ENCODE measurements at regions not wholly inside any gene's neighbourhood (a gene's known extent, or its start where the extent isn't known, plus 50 kb on each side); places are given as distances from the start of the nearest gene placed in this dataset.

DNA sequence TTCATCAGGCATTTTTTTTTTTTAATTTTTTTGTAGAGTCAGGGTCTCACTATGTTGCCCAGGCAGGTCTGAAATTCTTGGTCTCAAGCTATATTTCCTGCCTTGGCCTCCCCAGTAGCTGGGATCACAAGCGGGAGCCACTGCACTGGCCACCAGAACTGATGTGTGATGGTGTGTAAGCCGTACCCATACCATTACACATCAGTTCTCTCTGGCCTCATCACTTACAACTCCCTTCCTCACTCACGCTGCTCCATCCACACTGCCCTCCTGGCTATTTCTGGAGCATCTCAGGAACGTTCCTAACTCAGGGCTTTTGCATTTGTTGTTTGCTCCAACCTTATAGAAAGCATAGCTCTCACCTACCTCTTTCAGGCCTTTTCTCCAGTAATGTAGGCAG lies 834.5 kb upstream of the ID2 start:
- H3K9me3 ChIP-seq (ENCODE audit: control insufficient read depth, low read length) = no peaks in the 10 kb centered on the region
- H3K4me3 Mint-ChIP-seq = no peak overlapping the region
- H3K36me3 ChIP-seq (ENCODE audit: control insufficient read depth, insufficient read depth, low read length) = no peaks in the 10 kb centered on the region
- H3K4me1 ChIP-seq (ENCODE audit: control insufficient read depth, insufficient read depth, low read length) = peaks cover 4% of the 10 kb centered on the region
- DNase-seq = peak; percentile 27
- 91 to 94% methylated on average over 2 to 4 of the region's 4 CpGs for whole genome bisulfite sequencing, 2 experiments (ENCODE audit: insufficient coverage in 1 of 2, insufficient read length in 1 of 2)
- H3K4me3 ChIP-seq (ENCODE audit: low read length) = no peak overlapping the region
- H3K36me3 Mint-ChIP-seq (ENCODE audit: low read depth) = no peaks in the 10 kb centered on the region
- peaks cover 16% of the 10 kb centered on the region for H3K4me1 Mint-ChIP-seq
- H3K27me3 ChIP-seq (ENCODE audit: control insufficient read depth, insufficient read depth, low read length, poor library complexity, severe bottlenecking) = no peaks in the 10 kb centered on the region
- no peak overlapping the region for H3K9ac ChIP-seq (ENCODE audit: extremely low read depth, low read length, poor library complexity, severe bottlenecking)
- H3K9me3 Mint-ChIP-seq = peaks cover 2% of the 10 kb centered on the region
- H3K27me3 Mint-ChIP-seq (ENCODE audit: insufficient read depth) = peaks cover 7% of the 10 kb centered on the region
- H3K27ac Mint-ChIP-seq = no peak overlapping the region
- H3K27ac ChIP-seq (ENCODE audit: low read depth, low read length) = no peak overlapping the region
- TF ChIP-seq, protein P1, sequence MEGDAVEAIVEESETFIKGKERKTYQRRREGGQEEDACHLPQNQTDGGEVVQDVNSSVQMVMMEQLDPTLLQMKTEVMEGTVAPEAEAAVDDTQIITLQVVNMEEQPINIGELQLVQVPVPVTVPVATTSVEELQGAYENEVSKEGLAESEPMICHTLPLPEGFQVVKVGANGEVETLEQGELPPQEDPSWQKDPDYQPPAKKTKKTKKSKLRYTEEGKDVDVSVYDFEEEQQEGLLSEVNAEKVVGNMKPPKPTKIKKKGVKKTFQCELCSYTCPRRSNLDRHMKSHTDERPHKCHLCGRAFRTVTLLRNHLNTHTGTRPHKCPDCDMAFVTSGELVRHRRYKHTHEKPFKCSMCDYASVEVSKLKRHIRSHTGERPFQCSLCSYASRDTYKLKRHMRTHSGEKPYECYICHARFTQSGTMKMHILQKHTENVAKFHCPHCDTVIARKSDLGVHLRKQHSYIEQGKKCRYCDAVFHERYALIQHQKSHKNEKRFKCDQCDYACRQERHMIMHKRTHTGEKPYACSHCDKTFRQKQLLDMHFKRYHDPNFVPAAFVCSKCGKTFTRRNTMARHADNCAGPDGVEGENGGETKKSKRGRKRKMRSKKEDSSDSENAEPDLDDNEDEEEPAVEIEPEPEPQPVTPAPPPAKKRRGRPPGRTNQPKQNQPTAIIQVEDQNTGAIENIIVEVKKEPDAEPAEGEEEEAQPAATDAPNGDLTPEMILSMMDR (conservative IDR thresholded peaks at IDR 0.05) = no peak

DNA sequence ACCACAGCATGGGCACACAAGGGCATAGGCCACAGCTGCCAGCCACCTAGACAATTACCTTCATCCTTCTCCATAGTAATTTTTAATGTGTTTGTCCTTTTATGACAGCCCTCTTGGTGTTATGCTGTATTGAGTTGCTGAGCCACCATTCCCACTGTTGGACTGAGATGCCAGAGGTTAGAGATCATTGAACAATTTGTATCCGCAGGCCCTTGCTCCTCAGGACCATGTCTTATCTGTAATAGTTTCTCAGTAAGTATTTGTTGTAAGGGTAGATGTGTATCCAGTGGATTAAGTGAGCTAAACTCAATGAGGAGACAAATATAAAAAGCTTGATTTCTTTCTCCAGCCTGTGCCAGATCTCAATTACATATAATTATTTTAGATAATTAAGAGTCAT lies 832.8 kb upstream of the ID2 start:
- Mint-ChIP-seq H3K27ac (no peak overlapping the region), H3K4me1 (peaks cover 16% of the 10 kb centered on the region), H3K4me3 (no peak overlapping the region), H3K9me3 (no peaks in the 10 kb centered on the region), H3K27me3 (ENCODE audit: insufficient read depth) (peaks cover 7% of the 10 kb centered on the region), H3K36me3 (ENCODE audit: low read depth) (no peaks in the 10 kb centered on the region)
- Histone ChIP-seq H3K4me1 (ENCODE audit: control insufficient read depth, insufficient read depth, low read length) (peaks cover 4% of the 10 kb centered on the region), H3K27ac (ENCODE audit: low read depth, low read length) (no peak overlapping the region), H3K27me3 (ENCODE audit: control insufficient read depth, insufficient read depth, low read length, poor library complexity, severe bottlenecking) (no peaks in the 10 kb centered on the region), H3K9me3 (ENCODE audit: control insufficient read depth, low read length) (no peaks in the 10 kb centered on the region), H3K9ac (ENCODE audit: extremely low read depth, low read length, poor library complexity, severe bottlenecking) (no peak overlapping the region), H3K36me3 (ENCODE audit: control insufficient read depth, insufficient read depth, low read length) (no peaks in the 10 kb centered on the region), H3K4me3 (ENCODE audit: low read length) (no peak overlapping the region)
- TF ChIP-seq, protein P1 (conservative IDR thresholded peaks at IDR 0.05) = no peak
- WGBS, 2 experiments (ENCODE audit: insufficient coverage in 1 of 2, insufficient read length in 1 of 2) = 96 to 100% methylated on average over 1 of the region's 1 CpG
- DNase-seq = no peak

DNA sequence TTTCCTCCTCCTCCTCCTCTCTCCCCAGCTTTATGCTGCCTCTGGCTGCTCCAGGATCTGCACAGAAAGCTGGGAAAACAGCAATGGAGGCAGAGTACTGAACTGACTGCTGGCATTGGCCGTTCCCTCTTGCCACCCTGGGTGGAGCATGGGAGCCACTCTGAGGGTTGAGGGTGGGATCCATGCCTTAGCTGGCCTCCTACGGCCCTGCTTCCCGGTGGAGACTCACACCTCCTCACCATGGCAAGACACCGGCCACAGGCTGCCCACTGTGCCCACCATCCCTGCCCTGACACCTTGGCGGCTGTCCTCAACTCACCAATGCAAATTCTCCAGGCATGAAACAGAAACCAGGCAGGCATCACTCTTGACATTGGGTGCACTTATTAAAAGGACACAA lies 832.3 kb upstream of the ID2 start:
- TF ChIP-seq, protein P1 (conservative IDR thresholded peaks at IDR 0.05) = no peak
- Histone ChIP-seq H3K27me3 (ENCODE audit: control insufficient read depth, insufficient read depth, low read length, poor library complexity, severe bottlenecking) (no peaks in the 10 kb centered on the region), H3K4me3 (ENCODE audit: low read length) (no peak overlapping the region), H3K9ac (ENCODE audit: extremely low read depth, low read length, poor library complexity, severe bottlenecking) (no peak overlapping the region), H3K9me3 (ENCODE audit: control insufficient read depth, low read length) (no peaks in the 10 kb centered on the region), H3K27ac (ENCODE audit: low read depth, low read length) (no peak overlapping the region), H3K4me1 (ENCODE audit: control insufficient read depth, insufficient read depth, low read length) (peaks cover 4% of the 10 kb centered on the region), H3K36me3 (ENCODE audit: control insufficient read depth, insufficient read depth, low read length) (no peaks in the 10 kb centered on the region)
- H3K9me3 Mint-ChIP-seq = no peaks in the 10 kb centered on the region
- H3K4me1 Mint-ChIP-seq = peaks cover 16% of the 10 kb centered on the region
- H3K4me3 Mint-ChIP-seq = no peak overlapping the region
- H3K27me3 Mint-ChIP-seq (ENCODE audit: insufficient read depth) = peaks cover 7% of the 10 kb centered on the region
- WGBS, 2 experiments (ENCODE audit: insufficient coverage in 1 of 2, insufficient read length in 1 of 2) = 70% methylated on average over 5 of the region's 5 CpGs; no CpG with 5 or more reads in 1 of the 2 experiments
- H3K27ac Mint-ChIP-seq = no peak overlapping the region
- DNase-seq = peak; percentile 26
- no peaks in the 10 kb centered on the region for H3K36me3 Mint-ChIP-seq (ENCODE audit: low read depth)

Measured in endodermal cell (in vitro differentiated cells).